GM21423 (cell line): ENCODE measurements at regions not wholly inside any gene's neighbourhood (a gene's known extent, or its start where the extent isn't known, plus 50 kb on each side); places are given as distances from the start of the nearest gene placed in this dataset.
"Not testable (repeated sequence)": the region's sequence is repeated elsewhere in the genome, so short reads cannot be mapped to it uniquely, and the experiment has no call there.

Experiments used
- ATAC-seq: cut with Tn5 transposase; IDR thresholded peaks from one replicate; pipeline ENCODE4 v1.9.1; 2021; ENCODE audit warnings: mild to moderate bottlenecking, moderate library complexity; ENCODE audit not compliant: unreplicated experiment

DNA sequence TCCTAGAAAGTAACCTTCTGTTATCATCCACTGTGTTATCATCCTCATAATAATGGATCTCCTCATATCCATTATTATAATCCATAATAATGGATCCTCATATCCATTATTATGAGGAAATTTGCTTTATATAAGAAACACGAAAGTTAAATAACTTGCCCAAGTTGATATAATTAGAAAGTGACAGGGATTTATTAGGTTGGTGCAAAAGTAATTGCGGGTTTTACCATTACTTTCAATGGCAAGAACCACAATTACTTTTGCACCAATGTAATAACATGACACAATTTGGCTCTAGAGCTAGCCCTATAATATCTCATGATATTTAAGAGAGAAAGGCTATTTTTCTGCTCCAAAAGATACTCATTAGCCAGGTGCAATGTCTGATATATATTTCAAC, 275.7 kb upstream of the STXBP5 start:
- ATAC-seq = no peak

DNA sequence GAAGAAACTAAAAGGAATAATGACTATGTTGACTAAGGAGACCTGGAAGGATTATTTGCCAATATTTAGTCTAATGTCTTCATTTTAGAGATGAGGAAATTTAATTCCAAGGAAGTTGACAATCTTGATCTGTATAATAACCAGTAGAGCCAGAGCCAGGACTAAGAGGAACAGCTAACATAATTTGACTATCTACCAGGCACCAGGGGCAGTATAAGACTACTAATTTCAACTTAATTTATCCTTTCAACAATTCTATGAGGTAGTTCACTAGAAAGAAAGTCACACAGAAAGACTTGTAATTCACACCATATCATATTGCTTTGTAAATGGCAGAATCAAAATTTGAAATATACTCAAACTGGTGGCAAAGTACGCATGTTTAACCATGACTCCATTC, 273.0 kb upstream of the STXBP5 start:
- ATAC-seq = no peak

DNA sequence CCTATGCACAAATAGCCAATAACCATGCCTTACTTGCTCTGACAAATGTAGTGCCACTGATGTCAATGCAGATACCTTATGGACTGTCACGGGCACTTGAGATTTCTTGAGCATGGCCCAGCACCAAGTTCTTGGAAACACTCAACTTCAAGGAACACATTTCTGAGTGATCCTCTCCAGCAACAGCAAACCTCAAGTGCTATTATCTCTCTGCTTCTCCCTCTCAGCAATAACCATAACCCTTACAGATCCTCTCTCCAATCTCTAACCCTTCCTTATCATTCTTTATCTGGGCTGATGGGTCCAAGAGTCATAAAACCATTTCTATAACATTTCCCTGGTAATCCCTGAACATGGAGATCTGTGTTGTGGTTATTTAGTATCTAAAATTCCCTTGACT, 266.9 kb upstream of the STXBP5 start:
- ATAC-seq = no peak

GRCh38 chr6:146938266-146938665, 266.0 kb upstream of the STXBP5 start:
- no peak for ATAC-seq

DNA sequence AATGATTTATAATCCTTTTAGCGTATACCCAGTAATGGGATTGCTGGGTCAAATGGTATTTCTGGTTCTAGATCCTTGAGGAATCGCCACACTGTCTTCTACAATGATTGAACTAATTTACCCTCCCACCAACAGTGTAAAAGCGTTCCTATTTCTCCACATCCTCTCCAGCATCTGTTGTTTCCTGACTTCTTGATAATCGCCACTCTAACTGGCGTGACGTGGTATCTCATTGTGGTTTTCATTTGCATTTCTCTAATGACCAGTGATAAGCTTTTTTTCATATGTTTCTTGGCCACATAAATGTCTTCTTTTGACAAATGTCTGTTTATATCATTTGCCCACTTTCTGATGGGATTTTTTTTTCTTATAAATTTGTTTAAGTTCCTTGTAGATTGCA, 264.8 kb upstream of the STXBP5 start:
- ATAC-seq = not testable (repeated sequence)

DNA sequence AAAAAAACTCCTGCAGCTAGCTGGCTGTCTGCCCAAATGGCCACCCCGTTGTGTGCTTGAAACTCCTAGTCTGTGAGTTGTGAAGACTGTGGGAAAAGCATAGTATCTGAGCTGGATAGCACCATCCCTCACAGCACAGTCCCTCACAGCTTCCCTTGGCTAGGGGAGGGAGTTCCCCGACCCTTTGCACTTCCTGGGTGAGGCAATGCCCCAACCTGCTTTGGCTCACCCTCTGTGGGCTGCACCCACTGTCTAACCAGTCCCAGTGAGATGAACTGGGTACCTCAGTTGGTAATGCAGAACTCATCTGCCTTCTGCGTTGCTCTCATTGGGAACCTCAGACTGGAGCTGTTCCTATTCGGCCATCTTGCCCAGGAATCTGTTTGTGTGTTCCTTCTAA, 260.6 kb upstream of the STXBP5 start:
- no peak for ATAC-seq

DNA sequence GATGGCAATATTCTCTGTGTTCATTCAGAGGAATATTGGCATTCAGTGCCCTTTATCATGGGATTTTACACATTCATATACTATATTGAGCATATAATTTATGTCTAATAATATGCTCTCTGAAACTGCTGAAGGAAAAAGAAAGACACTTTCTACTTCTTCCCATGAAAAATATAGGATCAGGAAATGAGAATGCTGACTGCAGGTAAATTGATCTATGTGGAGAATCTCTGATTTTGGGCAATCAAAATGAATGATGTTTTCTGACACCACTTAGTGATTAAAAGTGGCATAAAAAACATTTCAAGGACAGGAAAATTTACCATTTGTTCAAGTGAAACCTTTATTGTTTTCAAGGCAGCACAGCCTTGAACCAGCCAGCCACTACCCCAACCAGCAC, 260.1 kb upstream of the STXBP5 start:
- no peak for ATAC-seq

GRCh38 chr6:146944809-146945208, 259.4 kb upstream of the STXBP5 start:
- ATAC-seq = no peak

- peak; percentile 59 for ATAC-seq
Measured at GRCh38 chr6:146946559-146946958, 257.7 kb upstream of the STXBP5 start.

DNA sequence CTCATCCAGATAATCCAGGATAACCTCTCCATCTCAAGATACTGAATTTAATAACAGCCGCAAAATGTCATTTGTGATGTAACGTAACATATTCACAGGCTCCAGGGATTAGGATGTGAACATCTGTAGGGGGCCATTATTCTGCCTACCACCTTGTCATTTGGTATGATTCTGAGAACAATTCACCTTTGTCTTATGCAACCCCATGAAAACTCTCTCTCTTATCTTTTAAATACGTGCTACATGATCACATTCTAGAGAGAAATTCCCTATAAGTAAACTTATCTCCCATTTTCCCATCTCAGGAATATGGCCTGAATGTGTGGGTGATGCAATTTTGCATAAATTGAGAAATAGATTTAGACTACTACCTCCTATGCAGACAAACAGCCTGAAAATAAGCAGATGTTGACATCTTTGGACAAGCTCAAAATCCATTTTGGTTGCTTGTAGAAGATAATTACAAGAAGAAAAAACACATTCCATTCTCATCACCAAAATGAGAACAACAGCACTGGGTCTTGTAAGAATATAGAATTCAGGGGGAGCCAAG, 255.4 kb upstream of the STXBP5 start:
- no peak for ATAC-seq

DNA sequence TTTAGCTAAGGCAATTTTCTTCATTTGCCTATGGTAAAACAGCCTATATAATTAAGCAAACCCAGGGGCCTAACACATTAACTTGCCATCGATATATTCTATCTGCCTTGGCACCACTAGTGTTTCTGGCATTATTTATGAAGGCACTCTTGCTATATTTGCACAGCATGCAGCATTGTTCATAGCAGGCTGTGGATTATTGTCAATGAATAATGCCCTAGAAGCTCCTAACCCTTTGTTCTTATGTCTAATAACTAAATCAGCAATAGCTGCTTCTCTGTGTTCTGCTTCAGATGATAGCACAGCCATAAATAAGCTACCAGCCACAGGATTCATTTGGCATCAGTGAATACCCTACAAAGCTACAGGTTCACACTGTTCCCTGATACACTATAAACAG, 254.8 kb upstream of the STXBP5 start:
- ATAC-seq = no peak

DNA sequence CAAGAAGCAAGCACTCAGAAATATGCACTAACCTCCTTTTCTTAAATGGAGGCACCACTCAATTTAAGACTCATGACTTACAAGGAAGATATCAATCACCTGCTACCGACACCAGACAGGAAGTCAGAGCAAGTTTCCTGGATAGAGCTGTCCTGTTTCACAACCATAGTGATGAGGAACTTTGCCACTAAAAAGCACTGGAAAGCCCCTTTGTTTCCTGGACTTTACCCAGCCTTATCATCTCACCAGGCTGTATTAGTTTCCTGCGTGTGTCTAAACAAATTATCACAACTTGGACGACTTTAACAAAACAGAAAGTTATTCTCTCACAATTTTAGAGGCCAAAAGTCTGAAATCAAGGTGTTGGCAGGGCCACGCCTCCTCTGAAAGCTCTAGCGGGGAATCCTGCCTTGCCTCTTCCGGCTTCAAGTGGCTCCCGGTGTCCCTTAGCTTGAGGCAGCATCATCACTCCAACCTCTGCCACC, 253.8 kb upstream of the STXBP5 start:
- ATAC-seq = no peak

DNA sequence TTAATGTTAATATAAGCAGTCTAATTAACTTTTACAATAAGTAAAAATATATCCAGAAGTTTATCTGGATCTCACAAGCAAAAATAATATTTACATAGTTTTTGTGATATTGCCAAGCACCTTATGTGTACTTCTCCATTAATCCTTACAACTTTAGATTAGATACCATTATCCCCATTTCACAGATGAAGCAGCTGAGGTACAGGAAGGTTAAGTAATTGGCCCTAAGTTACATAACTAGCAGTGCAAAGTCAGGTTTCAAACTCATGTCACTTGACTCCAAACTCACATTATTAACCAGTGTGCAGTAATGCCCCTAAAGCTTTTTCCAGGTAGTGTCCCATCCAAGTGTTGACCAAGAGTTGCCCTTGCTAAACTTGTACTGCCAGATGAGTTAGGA, 248.6 kb upstream of the STXBP5 start:
- ATAC-seq = no peak

DNA sequence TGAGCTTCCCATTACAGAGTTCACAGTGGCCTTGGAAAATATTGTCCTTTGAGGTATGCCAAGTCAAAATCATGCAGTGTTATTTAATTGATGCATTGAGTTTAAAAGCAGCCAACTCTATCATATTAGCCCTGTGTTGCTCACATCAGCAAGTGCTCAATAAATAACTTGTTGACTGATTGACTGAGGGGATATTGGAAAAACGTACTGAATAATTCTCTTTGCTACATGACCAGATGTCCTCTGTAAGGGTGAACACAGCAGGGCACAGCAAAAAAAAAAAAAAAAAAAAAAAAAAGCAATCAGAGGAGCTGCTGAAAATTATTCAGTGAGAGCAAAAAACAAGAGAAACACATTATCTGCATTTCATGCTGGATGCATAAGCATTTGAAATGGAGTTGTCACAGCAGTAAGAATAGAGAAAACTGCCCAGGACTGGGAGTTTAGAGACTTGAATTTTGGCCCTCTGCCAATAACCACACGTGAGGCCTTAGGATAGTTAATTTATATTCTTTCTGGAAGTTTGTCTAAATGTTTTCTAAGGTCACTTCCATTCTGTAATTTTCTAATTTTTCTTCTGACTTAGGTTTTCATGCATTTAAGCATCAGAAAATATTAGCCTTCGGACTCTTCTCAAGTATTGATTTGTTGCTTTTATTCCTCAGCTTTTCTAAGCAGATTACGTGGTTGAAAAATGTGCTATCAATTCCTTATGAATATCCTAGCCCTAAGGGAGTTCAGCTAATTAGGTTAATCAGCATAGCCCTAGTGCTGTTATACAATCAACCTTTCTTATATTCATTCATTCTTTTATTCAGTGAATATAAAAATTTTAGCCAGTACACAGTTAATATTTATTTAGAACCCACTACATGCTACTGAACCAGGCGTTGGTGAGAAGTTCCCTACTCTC, 246.8 kb upstream of the STXBP5 start:
- no peak for ATAC-seq

DNA sequence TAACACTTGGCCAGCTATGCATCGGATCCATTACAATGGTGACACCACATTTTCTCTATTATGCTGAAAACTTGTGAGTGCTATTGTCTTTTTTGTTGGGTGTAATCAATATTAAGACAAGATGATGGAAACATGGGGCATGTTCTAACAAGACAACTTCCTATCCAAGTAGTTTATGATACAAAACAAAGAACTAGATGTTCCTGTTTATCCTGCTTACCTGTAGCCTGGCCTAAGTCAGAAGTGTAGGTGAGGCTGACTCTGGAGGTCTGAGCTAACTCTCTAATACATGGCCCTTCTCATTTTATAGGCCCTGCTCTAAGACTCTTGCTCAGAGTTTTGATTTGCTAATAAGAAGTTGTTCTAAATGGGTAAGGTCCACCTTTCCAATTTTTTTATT, 242.4 kb upstream of the STXBP5 start:
- no peak for ATAC-seq

GRCh38 chr6:146962329-146962728, 241.9 kb upstream of the STXBP5 start:
- ATAC-seq = no peak

GRCh38 chr6:146965110-146965689, 239.0 kb upstream of the STXBP5 start:
- no peak for ATAC-seq

GRCh38 chr6:146968041-146968760, 236.0 kb upstream of the STXBP5 start:
- no peak for ATAC-seq

DNA sequence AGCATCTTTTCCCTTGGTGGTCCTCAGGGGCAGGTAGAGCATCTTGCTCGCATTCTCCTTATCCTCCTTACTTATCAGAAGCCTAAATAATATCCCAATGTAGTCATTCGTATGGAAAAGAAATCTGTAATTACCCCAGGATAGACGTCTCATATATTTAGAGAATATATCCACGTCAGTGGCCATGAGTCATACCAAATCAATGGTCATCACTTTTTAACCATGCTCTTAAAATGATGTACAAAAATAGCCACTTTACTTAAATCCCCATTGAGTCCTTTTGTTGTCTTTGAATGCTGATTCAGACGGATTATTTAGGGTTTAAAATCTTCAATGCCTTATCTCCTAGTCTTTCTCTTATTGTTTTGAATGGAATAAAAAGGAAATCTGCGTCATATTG, 231.7 kb upstream of the STXBP5 start:
- no peak for ATAC-seq

GRCh38 chr6:146974351-146974750, 229.9 kb upstream of the STXBP5 start:
- no peak for ATAC-seq

GRCh38 chr6:146975093-146975492, 229.1 kb upstream of the STXBP5 start:
- no peak for ATAC-seq
